Esophagus squamous epithelium (tissue), 4 donors: ENCODE measurements at regions not wholly inside any gene's neighbourhood (a gene's known extent, or its start where the extent isn't known, plus 50 kb on each side); places are given as distances from the start of the nearest gene placed in this dataset.

ENCODE experiments used
- POLR2A ChIP-seq, 4 donors: fragments of 450-650 bp; IDR thresholded peaks; one replicate each; pipeline ENCODE4 v1.6.1; 2017; ENCODE audit warnings: antibody characterized with exemption in 4 of 4, mild to moderate bottlenecking in 4 of 4, moderate library complexity in 3 of 4
- TF ChIP-seq, protein P1 (sequence below), 6 experiments: fragments of 450-650 bp in 4 of 6; fragments of 200-600 bp in 2 of 6; sonication (generic) in 2 of 6; IDR thresholded peaks; one replicate each; pipeline ENCODE4 v1.5.1; 2016 to 2019; ENCODE audit warnings: antibody characterized with exemption in 6 of 6, mild to moderate bottlenecking in 4 of 6, moderate library complexity in 4 of 6

- TF ChIP-seq, protein P1, sequence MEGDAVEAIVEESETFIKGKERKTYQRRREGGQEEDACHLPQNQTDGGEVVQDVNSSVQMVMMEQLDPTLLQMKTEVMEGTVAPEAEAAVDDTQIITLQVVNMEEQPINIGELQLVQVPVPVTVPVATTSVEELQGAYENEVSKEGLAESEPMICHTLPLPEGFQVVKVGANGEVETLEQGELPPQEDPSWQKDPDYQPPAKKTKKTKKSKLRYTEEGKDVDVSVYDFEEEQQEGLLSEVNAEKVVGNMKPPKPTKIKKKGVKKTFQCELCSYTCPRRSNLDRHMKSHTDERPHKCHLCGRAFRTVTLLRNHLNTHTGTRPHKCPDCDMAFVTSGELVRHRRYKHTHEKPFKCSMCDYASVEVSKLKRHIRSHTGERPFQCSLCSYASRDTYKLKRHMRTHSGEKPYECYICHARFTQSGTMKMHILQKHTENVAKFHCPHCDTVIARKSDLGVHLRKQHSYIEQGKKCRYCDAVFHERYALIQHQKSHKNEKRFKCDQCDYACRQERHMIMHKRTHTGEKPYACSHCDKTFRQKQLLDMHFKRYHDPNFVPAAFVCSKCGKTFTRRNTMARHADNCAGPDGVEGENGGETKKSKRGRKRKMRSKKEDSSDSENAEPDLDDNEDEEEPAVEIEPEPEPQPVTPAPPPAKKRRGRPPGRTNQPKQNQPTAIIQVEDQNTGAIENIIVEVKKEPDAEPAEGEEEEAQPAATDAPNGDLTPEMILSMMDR (IDR thresholded peaks at IDR 0.05): no peak
- TF ChIP-seq POLR2A (IDR thresholded peaks at IDR 0.05): no peak
These were observed 389.4 kb upstream of the KLHL29 start for GRCh38 chr2:22995576-22995975.
